ENCODE measurements at regions not wholly inside any gene's neighbourhood (a gene's known extent, or its start where the extent isn't known, plus 50 kb on each side); places are given as distances from the start of the nearest gene placed in this dataset.

DNA sequence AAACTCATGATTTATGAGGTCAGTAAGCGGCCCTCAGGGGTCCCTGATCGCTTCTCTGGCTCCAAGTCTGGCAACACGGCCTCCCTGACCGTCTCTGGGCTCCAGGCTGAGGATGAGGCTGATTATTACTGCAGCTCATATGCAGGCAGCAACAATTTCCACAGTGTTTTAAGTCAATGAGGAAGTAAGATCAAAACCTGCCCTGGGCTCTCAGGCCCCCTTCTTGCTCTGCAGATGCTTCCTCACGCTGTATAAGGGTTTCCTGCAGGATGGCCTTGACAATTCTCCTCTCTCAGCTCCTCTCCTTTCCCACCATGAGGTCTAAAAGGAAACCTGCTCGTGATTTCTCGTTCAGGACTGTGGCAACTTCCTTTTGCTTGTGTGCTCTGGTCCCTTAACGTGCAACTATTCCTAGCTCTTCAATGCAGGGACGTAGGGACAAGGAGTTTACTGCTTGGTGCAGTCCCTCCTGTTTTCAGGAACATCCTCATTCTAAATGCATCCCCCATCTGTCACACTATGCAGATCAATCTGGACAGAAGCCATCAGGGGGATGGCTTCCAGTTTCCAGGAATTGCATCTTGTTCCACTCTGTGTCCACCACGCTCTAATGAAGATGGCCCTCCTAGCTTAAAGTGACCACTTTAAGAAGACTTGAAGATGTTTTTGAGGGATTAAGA lies 64.3 kb upstream of the IGLL5 start:
- DNase-seq (ENCODE audit: low spot score): no peak

DNA sequence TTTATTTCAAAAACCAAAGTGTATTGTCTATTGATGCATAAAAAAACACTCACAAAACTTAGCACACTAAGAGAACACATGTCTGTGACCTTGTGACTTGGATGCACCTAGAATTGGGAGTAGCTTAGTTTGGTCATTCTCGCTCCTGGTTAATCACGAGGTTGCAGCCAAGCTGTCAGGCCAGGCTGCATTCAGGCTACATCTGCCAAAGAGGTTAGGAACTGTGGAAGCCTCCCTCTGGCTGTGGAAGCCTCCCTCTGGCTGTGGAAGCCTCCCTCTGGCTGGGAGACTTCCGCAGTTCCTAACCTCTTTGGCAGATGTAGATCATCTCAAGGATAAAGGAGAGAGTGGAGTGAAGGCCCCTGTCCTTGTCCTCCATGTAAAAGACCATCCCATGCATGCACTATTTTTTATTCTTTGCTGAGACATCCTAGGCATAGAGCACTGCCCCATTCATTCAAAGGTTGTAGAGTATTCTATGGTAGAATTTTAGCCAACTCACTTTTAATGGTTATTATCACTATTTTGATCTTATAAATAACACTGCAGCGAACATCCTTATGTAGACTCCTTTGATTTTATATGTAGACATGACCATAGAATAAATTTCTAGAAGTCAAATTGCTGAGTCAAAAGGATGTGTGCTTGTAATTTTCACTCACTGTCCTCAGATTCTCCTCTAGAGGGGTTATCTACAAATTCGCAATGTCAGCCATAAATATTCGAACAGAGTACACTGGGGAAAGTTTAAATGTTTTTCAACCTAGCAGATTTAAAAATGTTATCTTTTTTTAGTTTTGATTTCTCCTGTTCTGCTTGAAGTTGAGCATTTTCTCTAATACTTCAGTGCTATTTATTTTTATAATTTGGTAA lies 63.0 kb upstream of the IGLL5 start:
- DNase-seq (ENCODE audit: low spot score): no peak

DNA sequence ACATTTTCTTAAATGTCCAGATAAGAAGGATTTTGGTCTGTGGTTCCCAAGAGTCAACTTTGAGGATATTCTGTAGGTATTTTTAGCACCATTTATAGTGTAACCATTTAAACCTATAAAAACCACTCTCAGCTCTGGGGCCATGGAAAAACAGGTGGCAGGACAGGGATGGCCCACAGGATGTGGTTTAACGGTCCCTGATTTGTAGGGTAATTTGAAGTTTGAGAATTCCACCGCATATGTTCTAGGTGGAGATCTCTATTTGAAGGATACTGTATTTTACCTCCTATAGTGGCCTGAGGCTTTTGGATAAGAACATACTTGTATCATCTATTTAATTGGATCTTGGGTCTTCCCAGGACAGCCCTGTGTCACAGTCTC lies 62.4 kb upstream of the IGLL5 start:
- no peak for DNase-seq (ENCODE audit: low spot score)

DNA sequence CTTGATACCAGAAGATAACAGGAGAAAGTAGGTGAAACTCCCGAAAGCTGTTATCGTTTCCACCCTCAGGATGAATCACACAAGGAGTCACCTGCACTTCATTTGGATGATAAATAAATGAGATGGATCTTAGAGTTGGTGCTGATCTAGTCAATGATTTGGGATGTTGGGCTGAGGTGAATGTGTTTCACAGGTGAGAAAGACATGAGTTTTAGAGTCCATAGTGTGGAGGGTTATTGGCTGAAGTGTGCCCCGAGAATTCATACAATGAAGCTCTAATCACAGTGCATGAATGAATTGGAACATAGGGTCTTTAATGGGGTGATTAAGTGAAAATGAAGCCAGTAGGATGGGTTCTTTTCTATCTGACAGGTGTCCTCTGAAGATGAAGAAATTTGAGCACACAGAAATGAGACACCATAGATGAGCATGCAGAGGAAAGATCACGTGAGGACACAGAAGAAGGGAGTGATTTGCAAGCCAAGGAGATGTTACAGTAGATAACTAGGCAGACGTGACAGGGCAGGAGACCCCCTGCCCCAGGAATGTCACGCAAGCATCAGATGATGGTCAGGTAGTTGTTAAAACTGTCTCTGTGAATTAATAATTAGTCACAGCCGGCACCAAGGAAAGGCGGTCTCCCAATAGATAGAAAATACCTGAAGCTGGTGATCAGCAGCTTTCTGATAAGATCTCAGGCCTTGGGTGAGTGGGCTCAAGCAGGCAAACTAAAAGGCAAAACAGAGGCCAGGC lies 60.3 kb upstream of the IGLL5 start:
- DNase-seq (ENCODE audit: low spot score): no peak

DNA sequence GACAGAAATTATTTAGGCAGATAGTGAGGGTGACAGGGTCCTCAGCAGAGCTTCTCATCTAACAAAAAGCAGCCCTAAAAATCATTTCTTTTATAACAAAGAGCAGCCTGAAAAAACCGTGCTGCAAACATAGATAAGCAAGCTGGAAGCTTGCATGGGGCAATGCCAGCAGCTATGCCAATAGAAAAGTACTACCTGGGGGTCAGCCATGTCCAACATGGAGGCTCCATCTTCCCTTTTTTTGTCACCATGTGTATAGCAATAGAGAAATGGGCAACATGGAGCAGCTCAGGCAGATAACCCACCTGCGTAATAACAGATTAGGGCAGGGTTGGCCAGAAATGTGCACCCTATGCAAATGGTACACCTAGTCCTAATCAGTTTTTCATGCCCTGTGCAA lies 57.4 kb upstream of the IGLL5 start:
- DNase-seq (ENCODE audit: low spot score): no peak

DNA sequence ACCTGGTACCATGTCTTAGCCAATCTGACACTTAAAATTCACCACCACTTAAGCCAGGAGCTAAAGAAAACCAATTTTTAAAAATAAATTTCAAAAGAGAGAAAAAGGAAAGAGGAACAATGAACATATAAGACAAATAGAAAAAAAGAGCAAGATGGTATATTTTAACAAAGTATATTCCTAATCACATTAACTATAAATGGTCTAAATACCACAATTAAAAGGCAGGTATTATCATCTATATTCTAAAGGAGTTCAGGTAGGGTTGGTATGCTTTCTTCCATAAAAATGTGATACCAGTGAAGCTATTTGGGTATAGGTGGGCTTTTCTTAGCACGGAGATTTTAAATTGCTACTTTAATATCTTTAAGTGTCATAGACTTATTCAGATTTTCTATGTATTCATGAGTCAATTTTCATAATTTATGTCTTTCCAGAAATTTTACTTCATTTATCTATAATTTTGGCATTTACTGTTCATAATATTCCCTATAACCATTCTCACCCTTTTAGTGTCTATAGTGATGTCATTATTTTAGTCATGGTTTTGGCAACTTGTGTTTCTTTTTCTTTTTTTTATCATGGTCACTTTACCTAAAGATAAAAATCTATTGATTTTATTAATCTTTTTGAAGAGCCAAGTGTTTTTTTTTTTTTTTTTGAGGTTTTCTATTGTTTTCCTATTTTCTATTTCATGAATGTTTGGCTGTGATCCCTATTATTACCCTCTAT lies 56.5 kb upstream of the IGLL5 start:
- DNase-seq (ENCODE audit: low spot score): no peak

DNA sequence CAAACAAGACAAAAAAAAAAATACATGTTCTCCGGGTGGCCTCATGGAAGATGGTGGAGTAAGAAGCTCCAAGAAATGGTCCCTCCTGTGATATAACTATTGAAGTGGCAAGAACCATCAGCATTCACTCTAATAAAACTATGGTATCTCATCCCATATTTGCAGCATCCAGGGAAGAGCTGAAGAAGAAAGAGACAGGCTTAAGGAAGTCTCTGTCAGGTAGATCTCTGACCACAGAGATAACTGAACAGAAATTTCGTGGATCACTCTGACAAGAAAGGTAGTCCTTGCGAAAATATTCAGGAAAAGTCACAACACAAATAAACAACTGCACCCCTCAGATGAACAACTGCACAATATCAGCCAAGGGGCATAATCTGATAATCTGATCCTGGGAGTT lies 54.6 kb upstream of the IGLL5 start:
- DNase-seq (ENCODE audit: low spot score): no peak

DNA sequence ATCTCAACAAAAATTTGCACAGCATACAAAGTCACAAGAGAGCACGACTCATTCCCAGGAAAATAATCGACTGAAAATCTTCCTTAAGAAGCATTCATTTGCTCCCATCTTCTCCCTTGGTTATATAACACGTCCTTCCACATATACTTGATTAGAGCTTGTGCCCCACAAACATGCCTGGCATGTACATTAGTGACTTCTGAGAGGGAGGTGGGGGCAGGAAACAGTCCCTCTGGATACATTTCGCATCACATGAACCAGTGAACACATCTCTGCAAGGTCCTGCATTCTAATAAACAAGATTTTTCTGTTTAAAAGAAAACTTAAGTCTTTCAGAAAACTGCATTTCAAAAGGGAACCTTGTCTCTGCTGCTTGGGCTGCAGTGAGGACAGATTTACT lies 54.1 kb upstream of the IGLL5 start:
- DNase-seq (ENCODE audit: low spot score): no peak

DNA sequence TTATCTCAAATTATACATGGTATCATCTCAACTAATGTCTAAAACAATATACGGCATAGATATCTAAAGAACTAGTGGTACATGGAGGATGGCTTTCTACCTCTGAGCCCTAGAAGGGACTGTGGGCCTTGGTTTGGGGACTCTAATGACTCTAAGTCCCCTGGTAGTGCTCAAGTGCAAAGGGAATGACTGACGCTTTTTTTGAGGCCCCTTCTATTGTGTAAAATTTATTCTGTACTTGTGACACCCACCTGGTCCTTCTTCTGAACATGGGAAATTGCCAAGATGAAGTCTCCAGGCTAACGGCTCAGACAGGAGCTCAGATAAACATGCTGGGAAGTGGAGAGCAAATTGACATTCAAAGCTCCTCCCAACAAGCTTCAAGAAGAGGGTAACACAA lies 53.4 kb upstream of the IGLL5 start:
- DNase-seq (ENCODE audit: low spot score): no peak

DNA sequence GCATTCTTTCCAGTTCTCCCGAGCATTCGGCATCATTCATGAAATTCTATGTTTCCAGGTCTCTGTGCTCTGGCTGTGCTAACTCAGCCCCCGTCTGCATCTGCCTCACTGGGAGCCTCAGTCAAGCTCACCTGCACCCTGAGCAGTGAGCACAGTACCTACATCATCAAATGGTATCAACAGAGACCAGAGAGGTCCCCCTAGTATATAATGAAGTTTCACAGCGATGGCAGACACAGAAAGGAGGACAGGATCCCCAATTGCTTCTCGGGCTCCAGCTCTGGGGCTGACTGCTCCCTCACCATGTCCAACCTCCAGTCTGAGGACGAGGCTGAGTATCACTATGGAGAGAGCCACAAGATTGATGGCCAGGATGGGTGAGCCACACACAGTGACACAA lies 52.8 kb upstream of the IGLL5 start:
- DNase-seq (ENCODE audit: low spot score): no peak

DNA sequence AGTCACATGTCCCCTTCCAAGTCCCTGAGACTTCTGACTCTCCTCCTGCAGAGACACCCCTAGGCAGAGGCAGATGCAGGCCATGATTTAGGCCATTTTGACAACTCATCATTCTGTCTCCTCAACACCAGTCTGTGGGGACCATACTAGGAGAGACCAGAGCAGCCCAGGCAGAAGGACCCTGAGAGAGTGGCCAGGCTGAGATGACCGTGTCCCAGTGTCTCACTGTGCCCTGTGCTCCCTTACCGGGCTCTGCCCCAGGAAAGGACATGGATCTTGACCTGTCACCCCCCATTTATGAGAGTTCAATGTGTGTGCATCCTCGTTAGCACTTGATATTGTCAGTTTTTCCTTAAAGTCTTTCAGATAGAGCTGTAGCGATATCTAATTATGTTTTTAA lies 52.4 kb upstream of the IGLL5 start:
- DNase-seq (ENCODE audit: low spot score): no peak

DNA sequence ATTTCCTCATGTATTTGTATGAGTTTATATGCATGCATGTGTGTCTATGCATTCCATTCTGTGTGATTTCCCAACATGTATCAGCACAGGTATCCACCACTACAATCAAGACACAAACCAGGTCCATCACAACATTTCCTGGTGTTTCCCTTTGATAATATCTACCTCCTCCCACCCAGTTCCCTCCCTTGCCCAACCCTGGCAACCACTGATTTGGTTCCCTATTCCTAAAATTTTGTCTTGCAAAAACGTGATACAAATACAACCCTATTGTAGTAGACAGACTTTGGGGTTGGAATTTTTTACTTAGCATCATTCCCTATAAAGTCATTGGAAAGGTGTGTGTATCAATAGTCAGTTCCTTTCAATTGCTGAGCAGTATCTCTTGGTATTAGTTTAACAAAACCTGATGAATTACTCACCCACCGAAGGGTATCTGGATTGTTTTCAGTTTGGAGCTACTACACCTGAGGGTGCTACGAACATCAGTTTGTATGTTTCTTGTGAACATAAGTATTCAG lies 51.8 kb upstream of the IGLL5 start:
- DNase-seq (ENCODE audit: low spot score): no peak

DNA sequence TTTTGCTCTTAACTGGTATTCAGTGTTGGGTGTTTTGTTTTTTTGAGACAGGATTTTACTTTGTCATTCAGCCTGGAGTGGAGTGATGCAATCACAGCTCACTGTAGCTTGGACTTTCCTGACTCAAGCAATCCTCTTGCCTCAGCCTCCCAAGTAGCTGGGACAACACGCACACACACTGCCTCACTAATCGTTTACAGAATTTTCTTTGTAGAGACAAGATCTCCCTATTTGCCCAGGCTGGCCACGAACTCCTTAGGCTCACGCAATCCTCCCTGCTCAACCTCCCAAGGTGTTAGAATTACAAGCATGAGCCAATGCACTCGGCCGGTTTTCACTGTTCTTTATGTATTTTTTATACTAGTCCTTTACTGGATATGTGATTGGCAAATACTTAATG lies 51.0 kb upstream of the IGLL5 start:
- no peak for DNase-seq (ENCODE audit: low spot score)

Data from iPS-NIHi11 (cell line).